Fibroblast of pulmonary artery (primary cell): ENCODE measurements at regions not wholly inside any gene's neighbourhood (a gene's known extent, or its start where the extent isn't known, plus 50 kb on each side); places are given as distances from the start of the nearest gene placed in this dataset.

Source experiments
- DNase-seq: peaks from one replicate; pipeline ENCODE4 v3.0.0-alpha.2; 2010; ENCODE audit warnings: low read depth
- H3K4me3 ChIP-seq: replicated peaks from 2 replicates; pipeline ENCODE4 v1.5.1; 2011; ENCODE audit warnings: low read depth, mild to moderate bottlenecking, control low read depth, low read length, moderate library complexity
- TF ChIP-seq, protein P1 (sequence below): IDR thresholded peaks from 2 replicates; pipeline ENCODE4 v1.5.1; 2011; ENCODE audit warnings: mild to moderate bottlenecking, control low read depth, low read length, inconsistent platforms; ENCODE audit errors: missing control alignments

DNA sequence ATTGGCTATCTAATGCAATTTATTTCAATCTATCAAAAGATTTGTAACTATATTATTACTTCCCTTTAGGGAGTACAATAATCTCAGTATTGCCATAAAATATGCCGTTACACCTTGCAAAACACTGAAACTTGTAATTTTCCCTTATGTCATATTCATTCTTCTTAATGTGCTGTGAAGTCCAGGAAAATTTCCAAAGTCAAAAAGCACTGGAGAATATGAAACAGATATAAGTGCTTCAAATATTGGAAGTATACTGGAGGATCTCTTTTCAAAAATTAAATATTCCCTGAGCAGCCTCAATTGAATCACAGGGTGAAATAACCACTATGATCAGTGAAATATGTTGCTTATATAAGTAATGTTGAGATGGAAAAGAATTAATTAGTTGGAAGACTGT, 356.0 kb downstream of the PPP1R3A start:
- TF ChIP-seq, protein P1, sequence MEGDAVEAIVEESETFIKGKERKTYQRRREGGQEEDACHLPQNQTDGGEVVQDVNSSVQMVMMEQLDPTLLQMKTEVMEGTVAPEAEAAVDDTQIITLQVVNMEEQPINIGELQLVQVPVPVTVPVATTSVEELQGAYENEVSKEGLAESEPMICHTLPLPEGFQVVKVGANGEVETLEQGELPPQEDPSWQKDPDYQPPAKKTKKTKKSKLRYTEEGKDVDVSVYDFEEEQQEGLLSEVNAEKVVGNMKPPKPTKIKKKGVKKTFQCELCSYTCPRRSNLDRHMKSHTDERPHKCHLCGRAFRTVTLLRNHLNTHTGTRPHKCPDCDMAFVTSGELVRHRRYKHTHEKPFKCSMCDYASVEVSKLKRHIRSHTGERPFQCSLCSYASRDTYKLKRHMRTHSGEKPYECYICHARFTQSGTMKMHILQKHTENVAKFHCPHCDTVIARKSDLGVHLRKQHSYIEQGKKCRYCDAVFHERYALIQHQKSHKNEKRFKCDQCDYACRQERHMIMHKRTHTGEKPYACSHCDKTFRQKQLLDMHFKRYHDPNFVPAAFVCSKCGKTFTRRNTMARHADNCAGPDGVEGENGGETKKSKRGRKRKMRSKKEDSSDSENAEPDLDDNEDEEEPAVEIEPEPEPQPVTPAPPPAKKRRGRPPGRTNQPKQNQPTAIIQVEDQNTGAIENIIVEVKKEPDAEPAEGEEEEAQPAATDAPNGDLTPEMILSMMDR, result no peak
- no peak overlapping the region for H3K4me3 ChIP-seq
- no peak for DNase-seq

DNA sequence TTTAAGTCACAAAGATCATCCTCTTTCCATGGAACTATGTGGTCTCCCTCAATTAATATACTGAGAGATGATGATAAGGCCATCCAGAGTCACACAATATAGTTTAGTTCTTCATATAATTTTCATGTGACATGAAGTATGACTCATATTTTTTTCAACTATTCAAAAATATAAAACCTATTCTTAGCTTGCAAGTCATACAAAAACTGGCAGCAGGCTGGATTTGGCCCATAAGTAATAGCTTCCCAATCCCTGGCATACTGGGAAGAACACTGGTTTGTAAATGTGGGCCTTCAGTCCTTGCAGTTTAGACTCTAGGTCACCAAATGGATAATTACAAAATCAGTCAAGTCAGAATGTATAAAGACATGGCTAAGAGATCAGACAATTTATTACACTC, 356.6 kb downstream of the PPP1R3A start:
- DNase-seq, result no peak
- H3K4me3 ChIP-seq, result no peak overlapping the region
- TF ChIP-seq, protein P1, result no peak

DNA sequence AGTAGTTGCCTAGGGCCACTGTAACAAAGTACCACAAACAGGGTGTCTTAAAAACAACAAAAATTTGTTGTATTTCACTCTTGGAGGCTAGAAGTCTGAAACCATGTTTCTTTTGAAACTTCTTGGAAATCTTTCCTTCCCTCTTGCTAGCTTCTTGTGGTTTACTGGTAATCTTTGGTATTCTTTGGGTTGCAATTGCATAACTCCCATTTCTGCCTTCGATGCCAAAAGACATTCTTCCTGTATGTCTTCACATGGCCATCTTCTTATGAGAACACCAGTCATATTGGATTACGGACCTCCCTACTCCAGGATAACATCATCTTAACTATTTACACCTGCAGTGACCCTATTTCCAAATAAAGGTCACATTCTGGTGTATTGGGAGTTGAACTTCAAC, 357.4 kb downstream of the PPP1R3A start:
- no peak overlapping the region for H3K4me3 ChIP-seq
- TF ChIP-seq, protein P1, result no peak
- DNase-seq, result peak; percentile 49

DNA sequence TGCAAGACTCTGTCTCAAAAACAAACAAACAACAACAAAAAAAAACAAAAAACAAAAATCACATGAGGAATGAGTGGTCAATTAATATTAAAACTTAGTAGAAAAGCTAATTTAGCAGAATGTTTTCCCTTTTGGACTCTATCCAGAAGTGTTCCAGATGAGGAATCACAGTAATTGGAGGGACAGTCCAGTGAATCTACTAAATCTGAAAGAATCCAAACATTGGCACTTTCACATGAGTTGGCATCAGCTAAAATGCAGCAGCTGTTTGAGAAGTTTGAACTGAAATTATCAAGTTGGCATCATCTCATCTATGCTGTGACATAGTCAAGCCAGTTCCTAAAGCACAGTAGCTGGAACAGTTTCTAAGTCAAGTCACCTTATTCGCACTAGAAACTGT, 367.8 kb downstream of the PPP1R3A start:
- TF ChIP-seq, protein P1, result no peak
- DNase-seq, result no peak
- H3K4me3 ChIP-seq, result no peak overlapping the region

GRCh38 chr7:113548561-113548960, 370.2 kb downstream of the PPP1R3A start:
- TF ChIP-seq, protein P1, result no peak
- DNase-seq, result no peak
- H3K4me3 ChIP-seq, result no peak overlapping the region

DNA sequence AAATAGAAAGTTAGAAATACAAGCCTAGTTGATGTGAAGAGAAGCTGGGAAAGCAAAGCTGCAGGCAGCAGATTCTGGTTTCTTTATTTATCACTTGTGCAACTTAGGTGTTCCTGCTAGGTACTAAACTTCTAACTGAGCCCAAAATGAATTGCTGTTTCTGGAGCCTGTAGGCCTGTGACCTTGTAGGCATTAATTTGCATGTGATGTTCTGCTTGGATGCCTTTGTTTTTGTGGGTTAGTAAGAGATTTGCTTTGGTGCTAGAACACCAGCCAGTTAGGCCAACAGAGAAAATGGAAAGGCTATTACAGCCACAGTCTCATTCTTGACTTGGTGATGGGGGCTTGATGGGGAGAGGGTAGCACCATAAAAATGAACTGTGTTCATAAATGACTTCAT, 370.7 kb downstream of the PPP1R3A start:
- DNase-seq, result no peak
- TF ChIP-seq, protein P1, result no peak
- no peak overlapping the region for H3K4me3 ChIP-seq

GRCh38 chr7:113521468-113521867, 397.3 kb downstream of the PPP1R3A start:
- H3K4me3 ChIP-seq, result no peak overlapping the region
- peak; percentile 11 for DNase-seq
- TF ChIP-seq, protein P1, result no peak
